Thoracic aorta (tissue), 2 donors: ENCODE measurements at regions not wholly inside any gene's neighbourhood (a gene's known extent, or its start where the extent isn't known, plus 50 kb on each side); places are given as distances from the start of the nearest gene placed in this dataset.

ENCODE experiments used
- ATAC-seq: fragments of 150-250 bp; one replicate; pipeline ENCODE4 v1.8.0; 2017; ENCODE audit warnings: low read depth; ENCODE audit not compliant: insufficient number of reproducible peaks, low FRiP score
- DNase-seq: peaks from one replicate; pipeline ENCODE4 v3.0.0-alpha.2; 2020; ENCODE audit warnings: low spot score
- H3K27ac ChIP-seq, 2 donors: fragments of 200-600 bp; sonication (generic); 1 replicate in 1 of 2; 2 replicates in 1 of 2; pipeline ENCODE4 v1.5.1; 2016; ENCODE audit warnings: mild to moderate bottlenecking in 2 of 2, moderate library complexity in 2 of 2
- H3K27me3 ChIP-seq: fragments of 200-600 bp; sonication (generic); replicated peaks from 2 replicates; pipeline ENCODE4 v1.6.0; 2016; ENCODE audit warnings: mild to moderate bottlenecking; ENCODE audit not compliant: insufficient read depth
- H3K36me3 ChIP-seq: fragments of 200-600 bp; sonication (generic); one replicate; pipeline ENCODE4 v1.5.1; 2016
- H3K4me1 ChIP-seq, 2 donors: fragments of 200-600 bp; sonication (generic); 1 replicate in 1 of 2; 2 replicates in 1 of 2; pipeline versions ENCODE4 v1.5.1 to v1.6.0; 2016; ENCODE audit warnings: low read depth in 2 of 2, mild to moderate bottlenecking in 1 of 2; ENCODE audit not compliant: control insufficient read depth in 1 of 2
- H3K4me3 ChIP-seq: fragments of 200-600 bp; sonication (generic); 2 replicates; pipeline ENCODE4 v1.5.1; 2016; ENCODE audit warnings: mild to moderate bottlenecking
- H3K9me3 ChIP-seq: fragments of 200-600 bp; sonication (generic); 2 replicates; pipeline ENCODE4 v1.5.1; 2016
- TF ChIP-seq, protein P1 (sequence below): fragments of 200-600 bp; sonication (generic); IDR thresholded peaks from one replicate; pipeline ENCODE4 v1.5.1; 2019; ENCODE audit warnings: antibody characterized with exemption

DNA sequence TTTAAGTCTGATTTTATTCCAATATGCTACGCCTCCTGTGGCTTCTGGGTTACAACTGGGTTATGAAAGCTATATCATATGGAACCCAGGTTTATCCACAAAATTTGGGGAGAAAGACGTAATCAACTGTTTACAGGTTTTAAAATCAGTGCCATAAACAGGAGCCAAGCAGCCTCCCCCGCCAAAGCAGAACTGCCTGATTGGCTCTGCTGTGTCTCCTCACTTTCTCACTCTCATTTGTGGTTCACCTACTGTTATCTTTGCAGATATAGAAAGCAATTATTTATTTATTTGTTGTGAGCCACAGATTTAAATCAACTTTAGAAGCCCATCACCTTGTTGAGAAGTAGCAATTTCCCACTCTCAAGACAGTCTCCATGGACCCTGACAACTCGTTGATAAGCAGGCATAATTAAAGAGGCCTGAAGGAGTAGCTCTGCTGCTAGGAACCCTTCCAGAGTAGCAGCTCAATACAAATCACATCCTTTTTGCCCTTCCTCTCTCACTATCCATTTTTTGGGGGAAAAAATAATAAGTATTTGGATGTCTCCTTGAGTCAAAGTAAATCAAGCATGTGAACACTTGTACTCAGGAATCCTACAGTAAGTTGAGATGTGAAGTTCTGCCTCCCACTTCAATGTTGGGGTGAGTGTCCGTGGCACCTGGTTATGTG lies 191.0 kb upstream of the CCDC150 start:
- Histone ChIP-seq H3K9me3 (no peaks in the 10 kb centered on the region), H3K4me1 (no peaks in the 10 kb centered on the region), H3K4me3 (no peak overlapping the region), H3K27me3 (no peaks in the 10 kb centered on the region), H3K27ac (no peak overlapping the region), H3K36me3 (no peaks in the 10 kb centered on the region)
- no peak for ATAC-seq
- TF ChIP-seq, protein P1, sequence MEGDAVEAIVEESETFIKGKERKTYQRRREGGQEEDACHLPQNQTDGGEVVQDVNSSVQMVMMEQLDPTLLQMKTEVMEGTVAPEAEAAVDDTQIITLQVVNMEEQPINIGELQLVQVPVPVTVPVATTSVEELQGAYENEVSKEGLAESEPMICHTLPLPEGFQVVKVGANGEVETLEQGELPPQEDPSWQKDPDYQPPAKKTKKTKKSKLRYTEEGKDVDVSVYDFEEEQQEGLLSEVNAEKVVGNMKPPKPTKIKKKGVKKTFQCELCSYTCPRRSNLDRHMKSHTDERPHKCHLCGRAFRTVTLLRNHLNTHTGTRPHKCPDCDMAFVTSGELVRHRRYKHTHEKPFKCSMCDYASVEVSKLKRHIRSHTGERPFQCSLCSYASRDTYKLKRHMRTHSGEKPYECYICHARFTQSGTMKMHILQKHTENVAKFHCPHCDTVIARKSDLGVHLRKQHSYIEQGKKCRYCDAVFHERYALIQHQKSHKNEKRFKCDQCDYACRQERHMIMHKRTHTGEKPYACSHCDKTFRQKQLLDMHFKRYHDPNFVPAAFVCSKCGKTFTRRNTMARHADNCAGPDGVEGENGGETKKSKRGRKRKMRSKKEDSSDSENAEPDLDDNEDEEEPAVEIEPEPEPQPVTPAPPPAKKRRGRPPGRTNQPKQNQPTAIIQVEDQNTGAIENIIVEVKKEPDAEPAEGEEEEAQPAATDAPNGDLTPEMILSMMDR, result no peak
- DNase-seq, result no peak

DNA sequence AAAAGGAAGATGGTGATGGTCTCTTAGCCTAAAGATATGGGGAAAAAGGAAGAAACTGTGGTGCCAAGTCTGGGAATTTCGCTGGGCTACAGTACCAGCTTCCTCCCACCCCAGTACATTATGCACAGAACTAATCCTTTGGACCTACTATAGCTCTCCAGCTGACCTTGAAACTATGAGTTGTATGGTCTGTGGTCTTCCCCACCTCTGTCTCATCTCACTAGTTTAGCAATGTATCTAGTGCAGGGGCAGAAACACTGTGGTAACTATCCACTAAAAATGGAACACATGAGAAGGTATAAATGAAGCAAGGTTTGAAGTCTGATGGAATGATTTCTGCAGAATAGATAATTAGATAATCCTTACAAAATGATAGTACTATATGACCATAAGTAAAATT lies 190.4 kb upstream of the CCDC150 start:
- DNase-seq (no peak), ATAC-seq (no peak)
- Histone ChIP-seq H3K4me1 (no peaks in the 10 kb centered on the region), H3K4me3 (no peak overlapping the region), H3K27ac (no peak overlapping the region), H3K9me3 (no peaks in the 10 kb centered on the region), H3K36me3 (no peaks in the 10 kb centered on the region), H3K27me3 (no peaks in the 10 kb centered on the region)
- TF ChIP-seq, protein P1, result no peak

DNA sequence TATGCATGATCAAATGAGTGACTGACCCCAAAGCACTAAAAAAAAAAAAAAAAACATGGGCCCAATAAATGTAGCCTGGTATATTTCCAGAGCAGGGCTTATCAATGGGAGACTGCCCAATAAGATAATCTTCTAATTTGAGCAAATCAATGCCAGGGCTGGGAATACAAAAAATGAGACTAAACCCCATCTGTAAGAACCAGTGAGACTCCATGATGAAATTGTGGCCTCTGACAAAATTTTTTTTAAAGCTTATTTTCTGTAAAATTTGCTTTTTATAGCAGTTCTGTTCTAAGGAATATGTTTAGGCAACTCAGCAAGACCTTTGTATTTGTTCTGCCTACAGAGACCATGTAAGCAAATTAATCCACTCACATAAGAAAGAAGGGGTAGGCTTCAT lies 186.8 kb upstream of the CCDC150 start:
- H3K4me3 ChIP-seq, result no peak overlapping the region
- H3K27ac ChIP-seq, result no peak overlapping the region
- no peaks in the 10 kb centered on the region for H3K27me3 ChIP-seq
- ATAC-seq, result no peak
- no peaks in the 10 kb centered on the region for H3K36me3 ChIP-seq
- no peaks in the 10 kb centered on the region for H3K9me3 ChIP-seq
- TF ChIP-seq, protein P1, result no peak
- no peak for DNase-seq
- H3K4me1 ChIP-seq, result no peaks in the 10 kb centered on the region

DNA sequence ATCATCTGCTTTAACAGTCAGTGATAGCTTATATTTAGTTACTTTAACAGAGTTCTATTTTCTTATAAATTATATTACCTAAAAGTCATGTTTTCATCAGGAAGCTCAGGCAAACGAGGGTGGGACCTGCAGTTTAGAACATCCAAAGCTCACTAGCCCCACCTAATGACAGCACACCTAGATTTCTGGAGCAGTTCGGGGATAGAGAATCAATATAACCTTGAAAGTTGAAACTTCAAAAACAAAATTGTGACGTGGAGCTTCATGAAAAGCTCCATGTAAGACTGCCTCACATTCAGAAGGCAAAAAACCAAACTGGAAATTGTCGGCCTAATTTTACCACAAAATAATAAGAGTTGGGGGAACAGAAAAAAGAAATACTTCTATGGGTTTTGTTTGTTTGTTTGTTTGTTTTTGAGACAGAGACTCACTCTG lies 185.9 kb upstream of the CCDC150 start:
- DNase-seq (no peak), ATAC-seq (no peak)
- TF ChIP-seq, protein P1, result peak; percentile 42
- H3K4me1 ChIP-seq, result no peaks in the 10 kb centered on the region
- no peaks in the 10 kb centered on the region for H3K36me3 ChIP-seq
- no peak overlapping the region for H3K4me3 ChIP-seq
- H3K9me3 ChIP-seq, result no peaks in the 10 kb centered on the region
- no peak overlapping the region for H3K27ac ChIP-seq
- H3K27me3 ChIP-seq, result no peaks in the 10 kb centered on the region

DNA sequence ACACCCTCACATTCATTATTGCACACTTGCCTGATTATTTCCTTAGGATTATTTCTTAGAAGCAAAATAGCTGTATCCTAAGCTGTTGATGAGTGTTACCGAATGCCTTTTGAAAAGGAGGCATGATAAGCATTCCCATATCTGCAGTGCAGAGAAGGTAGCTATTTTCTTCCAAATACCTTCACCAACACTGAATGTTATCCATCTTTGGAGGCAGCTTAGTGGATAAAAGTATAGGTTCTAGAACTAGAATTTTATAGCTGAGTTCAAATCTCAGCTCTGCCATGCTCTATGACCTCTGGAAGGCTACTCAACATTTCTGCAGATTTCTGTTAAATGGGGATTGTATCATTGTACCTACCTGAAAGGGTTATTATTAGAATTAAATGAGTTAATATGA lies 185.0 kb upstream of the CCDC150 start:
- Histone ChIP-seq H3K36me3 (no peaks in the 10 kb centered on the region), H3K27me3 (no peaks in the 10 kb centered on the region), H3K27ac (no peak overlapping the region), H3K9me3 (no peaks in the 10 kb centered on the region), H3K4me3 (no peak overlapping the region), H3K4me1 (no peaks in the 10 kb centered on the region)
- no peak for DNase-seq
- TF ChIP-seq, protein P1, result no peak
- ATAC-seq, result no peak
